Esophagus muscularis mucosa (tissue), 3 donors: ENCODE measurements at regions not wholly inside any gene's neighbourhood (a gene's known extent, or its start where the extent isn't known, plus 50 kb on each side); places are given as distances from the start of the nearest gene placed in this dataset.

Experiments used
- CTCF ChIP-seq, 3 experiments: fragments of 200-600 bp in 2 of 3; fragments of 450-650 bp in 1 of 3; sonication (generic) in 2 of 3; IDR thresholded peaks; one replicate each; pipeline ENCODE4 v1.5.1; 2017 to 2019; ENCODE audit warnings: antibody characterized with exemption in 3 of 3, mild to moderate bottlenecking in 2 of 3, moderate library complexity in 1 of 3
- POLR2AphosphoS5 ChIP-seq, 2 donors: sonication (generic); formaldehyde crosslinking; IDR thresholded peaks; one replicate each; pipeline ENCODE4 v1.6.1; 2017; ENCODE audit warnings: antibody characterized with exemption in 2 of 2

DNA sequence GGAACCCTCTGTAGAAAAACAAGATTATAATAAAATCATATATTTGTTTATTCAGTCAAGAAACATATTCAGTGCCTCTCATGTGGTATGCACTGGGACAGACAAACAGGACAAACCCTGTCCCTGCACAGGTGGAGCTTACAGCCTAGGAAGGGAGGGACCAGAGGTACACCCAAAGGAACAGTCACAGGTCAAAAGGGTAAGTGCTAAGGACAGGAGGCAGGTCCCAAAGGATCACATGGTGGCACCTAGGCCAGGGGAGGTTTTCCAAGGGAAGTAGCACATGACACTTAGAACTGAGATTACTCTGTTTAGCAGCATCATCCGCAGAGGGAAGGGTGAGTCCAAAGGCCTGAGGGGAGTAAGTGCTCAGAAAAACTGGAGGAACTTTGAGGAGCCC lies 254.4 kb upstream of the ARRDC4 start:
- TF ChIP-seq CTCF (IDR thresholded peaks at IDR 0.05) (no peak), POLR2AphosphoS5 (IDR thresholded peaks at IDR 0.05) (no peak)
